ENCODE measurements at regions not wholly inside any gene's neighbourhood (a gene's known extent, or its start where the extent isn't known, plus 50 kb on each side); places are given as distances from the start of the nearest gene placed in this dataset.

DNA sequence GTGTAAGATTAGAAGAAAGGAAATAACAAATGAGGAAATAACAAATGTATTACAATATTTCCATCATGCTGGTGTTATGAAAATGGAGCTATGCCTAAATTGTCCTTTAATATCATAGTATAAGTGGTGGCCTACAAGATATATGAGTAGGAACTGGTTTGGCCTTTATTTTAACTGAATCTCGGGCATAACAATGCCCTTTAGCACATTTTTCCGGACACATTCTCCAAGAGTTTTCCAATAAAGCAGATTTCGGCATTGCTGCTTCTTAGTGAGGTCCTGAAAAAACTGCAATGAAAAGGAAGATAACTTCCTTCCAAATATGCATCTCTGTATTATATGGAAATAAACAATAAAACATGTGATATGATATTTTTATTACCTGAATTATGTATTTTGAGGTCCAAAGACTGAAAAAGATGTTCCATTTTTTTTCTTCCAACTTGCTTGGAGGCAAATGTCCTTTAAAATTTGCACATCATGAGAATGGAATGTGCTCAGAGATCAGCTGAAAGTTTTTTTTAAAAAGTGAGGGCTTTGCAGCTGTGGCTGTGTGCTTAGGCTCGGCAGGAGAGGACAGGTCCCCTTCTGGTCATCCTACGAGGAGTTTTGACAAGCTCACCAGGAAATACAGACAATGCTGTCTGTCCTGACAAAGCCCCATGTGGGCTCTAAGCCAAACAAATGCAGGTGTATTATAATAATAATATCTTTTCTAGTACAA, 132.3 kb upstream of the RND3 start:
- Histone ChIP-seq H3K27ac (ENCODE audit: low read length) (no peak overlapping the region), H3K27me3 (ENCODE audit: control insufficient read depth, insufficient read depth, low read length) (no peaks in the 10 kb centered on the region), H3K4me3 (ENCODE audit: low read length) (no peak overlapping the region), H3K9me3 (ENCODE audit: control insufficient read depth, insufficient read depth, low read length) (no peaks in the 10 kb centered on the region), H3K4me1 (ENCODE audit: control insufficient read depth, insufficient read depth, low read length) (no peaks in the 10 kb centered on the region), H3K36me3 (ENCODE audit: control insufficient read depth, insufficient read depth, low read length) (no peaks in the 10 kb centered on the region)
- no CpG with 5 or more reads among the region's 5 CpGs for WGBS (ENCODE audit: insufficient coverage, insufficient read length)
- DNase-seq (ENCODE audit: low read depth, low spot score): no peak

DNA sequence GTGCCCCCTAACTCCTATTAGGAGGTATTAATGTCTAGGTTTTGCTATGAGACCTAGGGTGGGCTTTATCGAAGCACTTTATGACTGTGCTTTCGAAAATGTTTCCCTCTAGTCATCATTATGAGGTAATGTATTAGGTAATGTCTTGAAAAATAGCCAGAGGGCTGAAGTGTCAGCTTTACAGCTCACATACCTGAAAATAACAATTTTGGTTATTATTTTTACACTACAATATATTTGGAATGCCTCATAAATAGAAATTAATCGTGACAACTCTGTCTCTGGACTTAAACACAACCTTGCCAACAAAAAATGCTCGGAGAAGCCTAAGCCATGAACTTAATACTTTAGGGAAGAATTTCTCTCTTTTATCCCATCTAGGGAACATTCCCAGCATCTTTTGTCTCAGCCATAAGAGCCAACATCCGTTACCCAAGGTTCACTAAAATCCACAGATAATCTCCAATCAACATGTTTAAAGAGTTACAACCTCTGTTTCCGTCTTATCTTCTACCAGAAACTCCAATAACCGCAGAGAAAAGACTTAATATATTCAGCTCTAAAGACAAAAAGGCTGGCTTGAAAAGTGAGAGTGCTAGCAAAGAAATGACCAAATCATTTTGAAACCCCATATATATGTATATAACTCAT, 130.9 kb upstream of the RND3 start:
- Histone ChIP-seq H3K27me3 (ENCODE audit: control insufficient read depth, insufficient read depth, low read length) (no peaks in the 10 kb centered on the region), H3K36me3 (ENCODE audit: control insufficient read depth, insufficient read depth, low read length) (no peaks in the 10 kb centered on the region), H3K27ac (ENCODE audit: low read length) (no peak overlapping the region), H3K9me3 (ENCODE audit: control insufficient read depth, insufficient read depth, low read length) (no peaks in the 10 kb centered on the region), H3K4me1 (ENCODE audit: control insufficient read depth, insufficient read depth, low read length) (no peaks in the 10 kb centered on the region), H3K4me3 (ENCODE audit: low read length) (no peak overlapping the region)
- no CpG with 5 or more reads among the region's 7 CpGs for WGBS (ENCODE audit: insufficient coverage, insufficient read length)
- DNase-seq (ENCODE audit: low read depth, low spot score): no peak

DNA sequence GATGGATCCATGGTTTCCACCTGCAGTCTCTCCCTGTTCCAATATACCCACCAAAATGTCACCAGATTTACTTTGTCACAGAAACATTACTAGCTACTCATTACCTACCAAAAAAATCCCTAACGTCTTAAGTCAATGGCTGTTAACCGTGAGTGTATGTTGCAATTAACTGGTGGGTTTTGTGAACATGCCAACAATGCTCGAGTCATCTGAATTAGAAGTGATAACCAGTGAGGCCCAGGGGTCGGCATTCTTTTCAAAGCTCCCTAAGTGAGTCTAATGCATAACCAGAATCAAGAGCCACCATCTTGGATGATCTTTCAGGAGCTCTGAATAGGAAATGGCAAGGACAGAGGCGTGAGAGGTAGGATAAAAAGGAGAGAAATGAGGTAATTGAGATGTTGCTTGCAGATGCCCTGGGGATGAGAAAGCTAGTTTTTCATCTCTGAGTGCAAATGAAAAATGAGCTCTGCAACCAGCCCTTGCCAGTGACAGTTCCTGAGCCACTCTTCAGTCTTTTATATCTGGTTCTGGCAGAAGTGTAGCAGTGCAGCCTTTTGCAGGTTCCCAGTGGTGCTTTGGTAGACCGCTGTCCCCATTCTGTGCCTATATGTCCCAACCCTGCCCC, 130.0 kb upstream of the RND3 start:
- WGBS (ENCODE audit: insufficient coverage, insufficient read length): 100% methylated on average over 1 of the region's 6 CpGs
- no peak overlapping the region for H3K27ac ChIP-seq (ENCODE audit: low read length)
- no peaks in the 10 kb centered on the region for H3K27me3 ChIP-seq (ENCODE audit: control insufficient read depth, insufficient read depth, low read length)
- no peaks in the 10 kb centered on the region for H3K36me3 ChIP-seq (ENCODE audit: control insufficient read depth, insufficient read depth, low read length)
- no peak overlapping the region for H3K4me3 ChIP-seq (ENCODE audit: low read length)
- DNase-seq (ENCODE audit: low read depth, low spot score): no peak
- H3K4me1 ChIP-seq (ENCODE audit: control insufficient read depth, insufficient read depth, low read length): no peaks in the 10 kb centered on the region
- no peaks in the 10 kb centered on the region for H3K9me3 ChIP-seq (ENCODE audit: control insufficient read depth, insufficient read depth, low read length)

DNA sequence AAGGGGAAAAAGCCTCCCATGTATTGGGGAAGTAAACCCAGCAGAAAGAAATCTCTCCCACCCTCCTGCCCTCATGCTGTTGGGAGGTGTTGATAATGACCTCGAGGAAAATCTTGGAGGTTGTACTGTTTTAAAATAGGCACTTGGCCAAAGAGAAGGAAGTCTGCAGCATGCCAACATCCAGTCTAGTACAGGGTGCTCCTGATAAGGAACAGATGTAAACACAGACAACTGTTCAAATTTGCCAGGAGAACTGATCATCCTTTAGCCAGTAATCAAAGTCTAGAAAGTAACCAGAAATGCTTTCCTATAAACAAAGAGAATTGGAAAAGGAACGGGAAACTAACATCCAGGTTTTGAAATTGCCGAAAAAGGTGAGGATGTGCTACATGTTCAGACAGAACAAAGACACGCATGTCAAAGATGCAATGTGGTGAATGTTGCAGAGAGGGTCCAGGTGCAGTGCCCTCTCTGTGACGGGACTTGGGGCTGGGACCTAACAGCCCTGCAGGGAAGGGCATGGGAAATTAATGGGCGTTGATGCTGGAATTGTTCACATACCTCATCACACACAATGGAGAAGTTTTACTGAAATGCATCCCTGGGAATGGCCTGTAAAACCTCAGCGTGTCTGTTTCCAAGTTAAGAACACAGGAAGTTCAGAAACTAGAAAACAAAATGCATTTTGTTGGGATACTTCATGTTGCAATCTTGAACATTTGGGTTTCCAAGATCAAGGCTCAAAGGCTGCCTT, 125.7 kb upstream of the RND3 start:
- Histone ChIP-seq H3K27ac (ENCODE audit: low read length) (no peak overlapping the region), H3K9me3 (ENCODE audit: control insufficient read depth, insufficient read depth, low read length) (no peaks in the 10 kb centered on the region), H3K4me3 (ENCODE audit: low read length) (no peak overlapping the region), H3K4me1 (ENCODE audit: control insufficient read depth, insufficient read depth, low read length) (no peaks in the 10 kb centered on the region), H3K27me3 (ENCODE audit: control insufficient read depth, insufficient read depth, low read length) (no peaks in the 10 kb centered on the region), H3K36me3 (ENCODE audit: control insufficient read depth, insufficient read depth, low read length) (no peaks in the 10 kb centered on the region)
- WGBS (ENCODE audit: insufficient coverage, insufficient read length): no CpG with 5 or more reads among the region's 7 CpGs
- DNase-seq (ENCODE audit: low read depth, low spot score): no peak

DNA sequence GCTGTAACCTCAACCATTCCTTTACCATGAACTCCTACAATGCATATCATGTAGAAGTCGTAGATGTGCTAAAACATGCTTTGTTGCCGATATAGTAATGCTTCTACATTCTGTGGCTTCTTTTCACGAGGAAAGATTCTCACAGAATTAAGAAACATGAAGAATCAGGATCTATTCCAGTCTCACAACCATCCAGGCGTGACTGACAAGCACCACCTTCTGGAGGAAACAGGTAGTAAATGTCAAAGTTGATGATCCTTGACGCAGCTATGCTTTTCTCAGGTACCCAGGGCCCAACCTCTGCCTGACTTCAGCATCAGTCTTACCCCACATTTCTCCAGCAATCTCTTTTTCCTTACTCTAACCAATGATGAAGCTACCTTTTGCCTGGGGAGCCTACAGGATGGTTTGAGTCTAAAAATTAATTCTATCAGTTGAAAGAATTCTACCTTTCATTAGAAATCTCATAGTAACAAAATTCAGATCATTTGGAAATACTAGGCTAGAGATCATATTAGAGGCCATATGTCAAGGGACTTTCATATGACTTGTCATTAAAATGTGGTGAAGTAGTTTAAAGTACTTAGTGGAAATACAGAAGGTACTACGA, 123.3 kb upstream of the RND3 start:
- no CpG with 5 or more reads among the region's 6 CpGs for WGBS (ENCODE audit: insufficient coverage, insufficient read length)
- peak; percentile 67 for DNase-seq (ENCODE audit: low read depth, low spot score)
- Histone ChIP-seq H3K4me3 (ENCODE audit: low read length) (no peak overlapping the region), H3K36me3 (ENCODE audit: control insufficient read depth, insufficient read depth, low read length) (no peaks in the 10 kb centered on the region), H3K27me3 (ENCODE audit: control insufficient read depth, insufficient read depth, low read length) (no peaks in the 10 kb centered on the region), H3K27ac (ENCODE audit: low read length) (no peak overlapping the region), H3K9me3 (ENCODE audit: control insufficient read depth, insufficient read depth, low read length) (no peaks in the 10 kb centered on the region), H3K4me1 (ENCODE audit: control insufficient read depth, insufficient read depth, low read length) (no peaks in the 10 kb centered on the region)

DNA sequence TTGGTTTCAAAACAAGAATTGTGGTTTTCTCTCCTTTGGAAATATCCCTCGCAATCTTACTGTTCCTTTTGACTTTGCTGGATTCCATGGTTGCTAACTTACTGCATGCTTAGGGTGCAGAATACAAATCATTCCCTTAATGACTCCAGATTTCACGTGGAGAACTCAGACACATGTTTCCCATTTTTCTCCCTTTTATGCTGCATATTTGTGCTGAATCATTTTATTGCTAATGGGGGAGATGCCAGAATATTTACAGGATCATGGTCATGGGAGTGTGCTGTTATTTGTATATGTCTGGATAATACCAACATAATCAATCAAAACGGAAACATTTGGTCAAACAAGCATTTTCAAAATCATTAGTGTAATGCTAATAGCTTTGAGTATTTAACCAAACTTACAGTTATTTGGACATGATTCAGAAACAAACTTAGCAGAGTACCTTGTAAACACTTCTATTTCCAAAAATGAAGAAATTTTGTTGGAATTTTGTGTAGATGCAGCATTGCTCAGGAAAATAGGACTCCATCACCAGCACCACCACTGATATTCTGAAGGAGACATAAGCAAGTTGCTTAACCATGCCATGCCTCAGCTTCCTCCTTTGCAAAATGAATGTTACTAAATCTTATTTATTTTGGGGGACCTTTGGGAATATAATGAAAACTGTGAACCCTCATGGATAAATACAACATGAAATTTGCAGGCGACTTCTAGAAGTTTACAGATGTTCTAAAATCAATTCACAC, 122.5 kb upstream of the RND3 start:
- Histone ChIP-seq H3K9me3 (ENCODE audit: control insufficient read depth, insufficient read depth, low read length) (no peaks in the 10 kb centered on the region), H3K27me3 (ENCODE audit: control insufficient read depth, insufficient read depth, low read length) (no peaks in the 10 kb centered on the region), H3K27ac (ENCODE audit: low read length) (no peak overlapping the region), H3K4me1 (ENCODE audit: control insufficient read depth, insufficient read depth, low read length) (no peaks in the 10 kb centered on the region), H3K36me3 (ENCODE audit: control insufficient read depth, insufficient read depth, low read length) (no peaks in the 10 kb centered on the region), H3K4me3 (ENCODE audit: low read length) (no peak overlapping the region)
- no CpG with 5 or more reads among the region's 4 CpGs for WGBS (ENCODE audit: insufficient coverage, insufficient read length)
- DNase-seq (ENCODE audit: low read depth, low spot score): no peak

DNA sequence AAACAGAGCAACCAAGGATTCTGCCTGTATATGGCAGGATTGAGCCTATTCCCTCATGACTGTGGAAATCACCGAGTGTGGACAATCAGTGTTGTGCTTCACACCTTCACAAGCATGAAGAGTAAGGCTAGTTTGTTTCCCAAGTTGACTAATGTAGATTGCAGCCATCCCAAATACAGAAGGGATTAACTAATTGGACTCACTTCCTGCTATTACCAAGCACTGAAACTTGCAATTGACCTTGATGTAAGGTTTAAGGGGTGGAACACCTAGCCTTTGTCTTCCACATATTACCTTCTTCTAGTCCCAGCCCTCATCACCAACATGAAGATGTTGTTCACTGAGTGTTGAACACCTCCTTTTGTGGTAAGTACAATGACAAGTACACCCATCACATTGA, 120.9 kb upstream of the RND3 start:
- no peak overlapping the region for H3K27ac ChIP-seq (ENCODE audit: low read length)
- DNase-seq (ENCODE audit: low read depth, low spot score): no peak
- H3K9me3 ChIP-seq (ENCODE audit: control insufficient read depth, insufficient read depth, low read length): no peaks in the 10 kb centered on the region
- WGBS (ENCODE audit: insufficient coverage, insufficient read length): no CpG with 5 or more reads among the region's 1 CpG
- no peaks in the 10 kb centered on the region for H3K4me1 ChIP-seq (ENCODE audit: control insufficient read depth, insufficient read depth, low read length)
- H3K36me3 ChIP-seq (ENCODE audit: control insufficient read depth, insufficient read depth, low read length): no peaks in the 10 kb centered on the region
- H3K27me3 ChIP-seq (ENCODE audit: control insufficient read depth, insufficient read depth, low read length): no peaks in the 10 kb centered on the region
- H3K4me3 ChIP-seq (ENCODE audit: low read length): no peak overlapping the region

DNA sequence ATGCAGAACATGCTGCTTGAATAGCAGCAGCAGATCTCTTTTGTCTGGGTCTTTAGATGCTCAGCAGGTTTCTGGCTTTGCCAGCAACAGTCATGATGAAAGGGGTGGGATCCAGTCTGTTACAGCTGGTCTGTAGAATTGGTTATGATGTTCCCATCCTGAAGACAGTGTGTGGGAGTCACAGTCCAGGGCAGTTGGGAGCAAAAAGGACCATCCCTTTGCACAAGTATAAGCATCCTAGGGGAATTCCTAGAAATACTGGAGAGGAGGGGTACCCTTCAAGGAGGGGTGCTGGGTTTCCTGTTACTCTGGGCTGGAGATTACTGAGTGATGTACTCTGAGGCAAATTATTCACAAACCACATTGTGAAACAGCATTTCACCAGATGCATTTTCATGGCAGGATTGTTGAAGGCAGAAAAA, 119.9 kb upstream of the RND3 start:
- Histone ChIP-seq H3K4me1 (ENCODE audit: control insufficient read depth, insufficient read depth, low read length) (no peaks in the 10 kb centered on the region), H3K27ac (ENCODE audit: low read length) (no peak overlapping the region), H3K9me3 (ENCODE audit: control insufficient read depth, insufficient read depth, low read length) (no peaks in the 10 kb centered on the region)

DNA sequence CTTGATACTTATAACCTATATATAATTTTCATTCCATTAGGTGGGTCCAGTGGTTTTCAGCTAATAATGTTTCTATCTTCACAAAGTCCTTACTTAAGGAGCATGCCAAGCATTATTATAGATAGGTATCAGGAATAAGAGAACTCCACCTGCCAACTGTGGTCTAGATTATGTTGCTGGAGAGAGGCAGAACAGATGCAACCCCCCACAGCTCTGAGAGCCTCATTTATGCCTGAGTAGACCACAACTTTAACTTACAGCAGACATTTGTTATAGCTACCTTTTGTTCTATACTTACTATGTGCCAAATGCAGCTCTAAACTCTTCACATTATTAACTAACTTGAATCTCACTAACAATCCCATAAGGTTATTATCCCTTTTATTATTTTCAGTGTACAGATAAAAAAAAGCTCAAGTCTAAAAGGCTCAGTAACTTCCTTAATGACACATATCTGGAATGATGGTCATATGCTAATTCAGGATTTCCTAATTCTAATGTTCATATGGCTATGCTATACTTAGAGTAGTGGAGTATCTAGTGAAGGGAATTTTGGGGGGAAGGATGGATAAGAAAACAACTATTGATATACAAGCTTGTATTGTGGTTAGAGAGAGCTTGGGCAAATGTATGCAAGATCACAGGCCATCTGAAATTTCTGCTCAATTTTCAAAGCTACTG, 119.1 kb upstream of the RND3 start:
- H3K4me3 ChIP-seq (ENCODE audit: low read length): no peak overlapping the region
- H3K27me3 ChIP-seq (ENCODE audit: control insufficient read depth, insufficient read depth, low read length): no peaks in the 10 kb centered on the region
- DNase-seq (ENCODE audit: low read depth, low spot score): no peak
- H3K36me3 ChIP-seq (ENCODE audit: control insufficient read depth, insufficient read depth, low read length): no peaks in the 10 kb centered on the region
- no peaks in the 10 kb centered on the region for H3K4me1 ChIP-seq (ENCODE audit: control insufficient read depth, insufficient read depth, low read length)
- H3K27ac ChIP-seq (ENCODE audit: low read length): no peak overlapping the region
- H3K9me3 ChIP-seq (ENCODE audit: control insufficient read depth, insufficient read depth, low read length): no peaks in the 10 kb centered on the region

More for the DNA sequence above, 119.9 kb upstream of the RND3 start:
- DNase-seq (ENCODE audit: low read depth, low spot score): no peak
- H3K4me3 ChIP-seq (ENCODE audit: low read length): no peak overlapping the region
- no peaks in the 10 kb centered on the region for H3K36me3 ChIP-seq (ENCODE audit: control insufficient read depth, insufficient read depth, low read length)
- no peaks in the 10 kb centered on the region for H3K27me3 ChIP-seq (ENCODE audit: control insufficient read depth, insufficient read depth, low read length)
